ENCODE measurements at regions not wholly inside any gene's neighbourhood (a gene's known extent, or its start where the extent isn't known, plus 50 kb on each side); places are given as distances from the start of the nearest gene placed in this dataset.
"Not testable (repeated sequence)": the region's sequence is repeated elsewhere in the genome, so short reads cannot be mapped to it uniquely, and the experiment has no call there.

- peak; percentile 14 to 33 (median 25) for DNase-seq
Measured at GRCh38 chr1:146710838-146711521, 227.1 kb upstream of the NBPF12 start.

GRCh38 chr1:146709302-146709701 lies 228.8 kb upstream of the NBPF12 start:
- DNase-seq: not testable (repeated sequence)

GRCh38 chr1:146704162-146704724 lies 233.9 kb upstream of the NBPF12 start:
- DNase-seq: not testable (repeated sequence)

DNA sequence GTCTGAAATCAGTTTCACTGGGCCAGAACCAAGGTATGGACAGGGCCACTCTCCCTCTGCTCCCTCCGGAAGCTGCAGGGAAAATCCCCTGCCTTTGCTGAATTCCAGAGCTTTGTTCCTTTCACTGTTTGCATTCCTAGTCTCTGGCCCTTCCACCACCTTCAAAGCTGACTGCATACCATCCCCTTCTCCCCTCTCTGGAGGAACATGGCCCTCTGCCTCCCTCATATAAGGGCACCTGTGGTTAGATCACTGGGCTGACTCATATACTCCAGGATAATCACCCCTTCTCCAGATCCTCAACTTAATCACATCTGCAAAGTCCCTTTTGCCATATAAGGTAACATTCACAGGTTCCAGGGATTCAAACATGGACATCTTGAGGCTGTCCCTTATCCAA lies 236.8 kb upstream of the NBPF12 start:
- DNase-seq: not testable (repeated sequence)

DNA sequence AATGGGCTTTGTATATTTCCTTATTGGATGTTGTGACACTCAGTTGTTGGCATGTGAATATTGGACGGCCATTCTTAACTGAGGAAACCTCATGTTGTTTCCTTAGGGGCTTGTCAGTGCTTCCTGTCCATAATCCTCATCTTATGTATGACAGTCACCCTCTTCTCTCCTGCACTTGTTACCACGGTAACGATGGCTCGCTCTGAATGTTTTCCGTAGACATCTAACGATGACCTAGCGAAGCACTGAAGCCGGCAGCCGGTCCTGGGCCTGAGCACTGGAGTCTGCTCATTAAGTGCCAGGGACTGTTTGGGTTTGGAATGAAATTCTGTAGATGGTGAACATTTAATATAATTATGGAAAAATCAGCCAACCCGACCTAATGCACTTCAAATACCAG lies 242.7 kb upstream of the NBPF12 start:
- not testable (repeated sequence) for DNase-seq

DNA sequence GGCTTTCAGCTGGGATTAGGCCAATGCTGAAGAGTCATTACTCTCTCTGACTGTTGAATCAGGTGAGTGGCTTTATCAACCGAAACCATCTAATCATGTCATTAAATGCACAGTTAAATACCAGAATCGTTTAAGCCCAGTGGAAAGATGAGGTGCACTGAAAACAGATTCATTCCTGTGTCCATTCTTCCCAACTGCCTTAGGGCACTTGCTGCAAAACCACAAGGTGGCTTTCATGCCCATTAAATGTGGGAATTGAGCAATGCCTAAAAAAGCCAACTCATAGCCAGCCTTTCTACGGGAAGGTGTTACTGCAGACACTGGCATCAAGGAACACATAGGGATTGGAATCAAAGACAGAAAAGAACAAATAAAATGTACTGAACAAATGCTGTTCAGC lies 246.3 kb upstream of the NBPF12 start:
- not testable (repeated sequence) for DNase-seq

- DNase-seq: not testable (repeated sequence)
Measured at GRCh38 chr1:146688893-146689292, 249.2 kb upstream of the NBPF12 start.

DNA sequence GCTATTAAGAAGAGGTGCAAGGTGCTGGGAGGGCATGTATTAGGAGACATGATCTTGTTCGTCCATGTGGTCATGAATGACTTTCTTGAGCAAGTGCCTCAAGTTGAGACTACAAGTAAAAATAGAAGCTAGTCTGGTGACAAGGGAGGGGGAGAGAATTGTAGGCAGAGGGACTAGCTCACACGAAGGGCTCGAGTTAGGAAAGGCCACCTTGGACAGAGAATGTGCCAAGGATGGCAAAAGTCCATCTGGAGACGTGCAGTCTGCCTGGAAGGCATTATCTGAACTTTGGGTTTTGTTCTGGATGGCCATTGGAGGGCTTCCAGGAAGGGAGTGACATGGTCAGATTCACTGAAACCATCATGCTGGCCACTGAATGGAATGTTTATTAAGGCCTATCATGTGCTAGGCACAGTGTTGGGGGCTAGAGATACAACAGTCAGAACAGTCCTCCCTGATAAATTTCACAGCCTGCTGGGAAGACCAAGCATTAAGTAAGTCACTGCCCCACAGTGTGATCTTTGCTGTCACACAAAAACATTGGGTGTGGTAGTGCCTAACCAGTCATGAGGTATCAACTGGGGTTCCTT lies 251.3 kb upstream of the NBPF12 start:
- not testable (repeated sequence) for DNase-seq

GRCh38 chr1:146683126-146683429 lies 255.0 kb upstream of the NBPF12 start:
- not testable (repeated sequence) for DNase-seq

- not testable (repeated sequence) for DNase-seq
Measured at GRCh38 chr1:146682227-146683125, 255.6 kb upstream of the NBPF12 start.

DNA sequence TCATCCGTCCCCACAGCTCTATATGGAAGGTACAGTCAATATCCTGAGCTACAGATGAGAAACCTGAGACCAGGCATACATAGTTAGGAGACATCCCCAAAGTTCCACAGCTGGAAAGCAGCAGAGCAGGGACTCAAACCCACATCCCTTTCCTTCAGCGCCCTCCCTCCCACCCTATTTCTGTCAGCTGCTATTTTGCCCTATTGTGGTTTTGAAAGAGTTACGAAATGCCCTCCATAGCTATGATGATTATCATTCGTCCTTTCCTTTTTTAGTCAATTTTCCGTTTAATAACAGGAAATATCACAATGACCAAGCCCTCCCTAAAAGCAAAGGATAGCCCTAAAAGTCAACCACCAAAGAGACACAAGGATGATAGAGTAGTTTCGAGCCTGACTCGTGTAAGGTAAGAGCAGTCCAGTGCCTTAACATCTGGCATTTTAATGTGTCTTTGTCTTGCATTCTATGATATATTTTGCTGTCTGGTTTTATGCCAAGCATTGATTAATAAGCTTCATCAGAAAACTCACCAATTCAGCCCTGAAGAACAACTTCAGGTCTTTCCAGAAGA lies 264.3 kb upstream of the NBPF12 start:
- DNase-seq: peak; percentile 8 to 64 (median 34)

DNA sequence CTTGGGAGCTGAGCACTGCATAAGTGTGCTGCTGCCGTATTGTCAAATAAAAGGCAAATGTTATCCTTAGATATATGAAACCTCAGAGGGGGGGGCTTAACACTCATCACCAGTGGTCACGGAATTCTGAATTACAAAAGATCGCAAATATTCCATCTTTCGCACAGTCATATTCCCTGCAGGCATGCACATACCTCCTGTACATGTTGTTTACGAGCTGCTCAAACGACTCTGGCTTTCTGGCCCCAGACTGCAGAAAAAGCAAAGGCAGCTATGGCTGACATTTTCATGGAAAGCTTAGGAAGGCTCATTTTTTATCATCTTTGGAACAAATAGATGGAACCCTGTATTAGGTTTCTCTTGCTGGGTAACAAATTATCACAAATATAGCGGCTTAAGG lies 265.5 kb upstream of the NBPF12 start:
- not testable (repeated sequence) for DNase-seq

DNA sequence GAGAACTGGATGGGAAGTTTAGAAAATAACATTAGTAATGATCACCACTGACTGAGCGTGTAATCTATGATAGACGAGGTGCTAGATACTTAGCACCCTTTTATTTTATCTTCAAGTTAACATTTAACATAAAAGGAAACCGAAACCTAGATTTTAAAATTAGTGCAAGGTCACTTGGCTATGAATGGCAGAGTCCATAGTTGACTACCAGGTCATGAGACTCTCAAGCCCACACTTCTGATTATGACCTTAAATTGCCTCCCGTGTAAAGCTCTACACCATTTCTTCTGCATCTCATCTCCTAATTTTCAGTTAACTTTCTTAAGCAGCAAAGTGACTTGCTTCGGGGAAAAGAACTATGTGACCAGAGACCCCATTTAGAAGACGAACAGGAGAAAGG lies 266.5 kb upstream of the NBPF12 start:
- not testable (repeated sequence) for DNase-seq

DNA sequence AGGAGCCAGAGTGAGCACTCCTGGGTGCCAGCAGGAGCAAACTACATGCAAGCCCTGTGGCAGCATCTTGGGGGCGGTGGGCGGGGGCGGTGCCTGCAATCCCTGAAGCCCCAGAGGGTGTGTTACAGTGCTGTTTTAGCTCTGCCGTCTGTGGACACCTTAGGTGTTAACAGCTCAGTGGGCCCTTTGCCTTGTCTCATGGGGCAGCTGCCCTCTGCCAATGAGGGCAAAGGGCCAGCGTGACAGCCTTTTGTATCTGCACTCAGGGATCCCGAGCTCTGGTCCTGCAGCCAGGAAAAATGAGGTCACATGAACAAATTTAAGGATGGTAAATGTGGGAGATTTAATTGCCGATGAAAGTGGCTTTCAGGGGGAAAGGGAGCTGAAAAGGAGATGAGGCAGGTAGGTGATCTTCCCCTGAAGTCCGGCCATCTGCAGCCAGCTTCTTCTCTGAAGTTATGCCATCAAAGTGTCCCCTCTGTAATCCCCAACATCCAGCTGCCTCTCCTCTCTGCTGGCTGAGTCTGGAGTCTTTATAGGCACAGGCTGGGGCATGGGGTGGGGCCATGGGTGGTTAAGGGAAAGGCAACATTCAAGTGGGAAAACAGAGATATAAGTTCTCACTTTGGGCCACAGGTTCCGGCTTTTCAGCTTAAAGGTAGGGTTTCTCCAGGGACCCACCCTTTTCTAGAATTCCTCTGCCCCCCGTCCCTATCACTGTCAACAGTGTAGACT lies 267.1 kb upstream of the NBPF12 start:
- DNase-seq: not testable (repeated sequence)

DNA sequence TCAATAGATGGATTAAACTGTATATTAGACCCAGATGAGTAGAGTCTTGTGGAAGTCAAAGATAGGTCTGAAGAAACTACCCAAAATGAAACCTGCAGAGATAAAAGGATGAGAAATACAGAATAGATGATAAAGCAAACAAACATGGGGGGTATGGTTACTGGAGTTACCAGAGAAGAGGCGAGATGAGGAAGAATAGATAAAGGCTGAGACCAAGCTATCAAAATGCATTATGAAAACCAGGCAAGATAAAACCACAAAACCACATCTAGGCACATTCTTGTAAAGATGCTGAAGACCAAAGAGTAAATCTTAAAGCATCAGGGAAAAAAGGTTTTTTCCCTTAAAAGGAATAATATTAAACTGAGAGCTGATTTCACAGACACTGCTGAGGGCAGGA lies 271.8 kb upstream of the NBPF12 start:
- DNase-seq: not testable (repeated sequence)

GRCh38 chr1:146660242-146660641 lies 277.9 kb upstream of the NBPF12 start:
- not testable (repeated sequence) for DNase-seq

DNA sequence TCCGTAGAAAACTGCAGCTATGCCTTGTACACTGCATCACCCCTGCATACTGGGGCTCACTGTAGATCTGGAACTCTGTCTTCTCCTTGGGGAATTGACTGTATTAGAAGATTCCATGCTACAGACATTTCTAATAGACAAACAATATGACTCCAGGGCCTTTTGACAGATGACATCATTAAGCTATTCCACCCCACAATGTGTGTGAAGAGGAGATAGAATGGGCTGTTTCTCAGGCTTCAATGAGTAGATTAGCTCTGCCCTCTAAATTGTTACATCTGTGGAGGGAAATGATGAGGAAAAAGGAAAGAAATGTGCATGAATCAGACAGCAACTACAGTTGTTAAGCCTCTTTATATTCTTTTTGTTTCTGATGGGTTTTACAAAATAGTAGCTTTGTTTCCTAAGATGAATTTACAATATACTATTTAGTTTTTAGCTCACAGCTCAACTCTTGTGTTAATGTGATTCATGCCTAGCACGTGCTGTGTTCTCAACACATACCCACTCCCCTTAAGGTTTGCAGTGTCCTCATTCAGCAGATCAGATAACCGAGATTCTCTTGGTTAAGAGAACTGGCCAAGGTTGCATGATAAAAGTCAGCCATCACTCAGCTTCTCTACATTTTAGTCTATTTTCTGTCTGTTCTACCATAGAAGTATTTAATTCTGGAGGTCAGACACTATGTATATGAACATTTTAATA lies 281.6 kb upstream of the NBPF12 start:
- not testable (repeated sequence) for DNase-seq

GRCh38 chr1:146654763-146655162 lies 283.4 kb upstream of the NBPF12 start:
- not testable (repeated sequence) for DNase-seq

DNA sequence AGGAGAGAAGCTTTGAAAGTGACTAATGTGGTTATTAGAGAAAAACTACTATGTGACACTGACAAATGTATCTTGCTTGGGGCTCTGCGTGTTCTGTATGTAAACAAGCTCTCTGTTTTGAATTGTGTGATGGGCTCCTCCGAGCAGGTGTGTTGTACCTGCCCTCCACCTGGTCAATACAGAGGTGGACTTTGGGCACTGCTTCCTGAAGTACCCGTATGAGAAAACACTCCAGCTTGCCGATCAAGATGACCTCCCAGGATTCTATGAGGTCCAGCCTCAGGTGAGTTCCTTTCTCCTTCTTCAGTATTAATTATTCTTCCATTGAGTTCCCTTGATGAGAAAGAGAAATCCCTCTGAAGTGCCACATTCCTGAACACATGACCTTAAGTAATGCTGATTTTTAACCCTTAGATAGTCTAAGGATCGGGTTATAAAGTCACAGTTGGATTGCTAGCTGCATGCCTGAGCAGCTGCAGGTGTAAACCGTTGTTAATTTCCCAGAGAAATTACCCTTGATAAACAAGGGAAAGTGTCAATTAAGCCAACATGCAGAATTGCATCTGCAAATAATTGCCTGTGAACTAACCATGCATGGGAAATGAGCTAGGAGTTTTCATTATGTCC lies 292.0 kb upstream of the NBPF12 start:
- not testable (repeated sequence) for DNase-seq

DNA sequence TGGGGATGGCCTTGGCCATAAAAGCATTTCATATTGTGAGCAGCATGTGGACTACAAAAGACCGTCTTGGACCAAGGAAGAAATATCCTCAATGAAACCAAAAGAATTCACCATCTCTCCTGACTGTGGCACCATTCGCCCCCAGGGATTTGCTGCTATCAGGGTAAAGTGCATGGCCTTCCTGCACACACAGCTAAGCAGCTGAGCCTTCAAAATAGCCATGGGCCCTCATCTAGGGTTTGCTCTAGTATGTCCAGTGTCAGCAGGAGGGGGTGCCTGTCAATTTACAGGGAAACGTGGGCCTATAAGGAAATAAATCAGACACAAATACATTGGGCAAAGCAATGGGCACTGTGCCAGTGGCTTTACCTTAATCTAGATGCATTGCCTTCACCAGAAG lies 296.6 kb upstream of the NBPF12 start:
- not testable (repeated sequence) for DNase-seq

- DNase-seq: not testable (repeated sequence)
Measured at GRCh38 chr1:146640671-146641070, 297.5 kb upstream of the NBPF12 start.

Measured in suppressor macrophage (primary cell).